BLaER1 treated with 17β-estradiol and CSF1 and Interleukin-3, amounts not matched to agents 10 nM and 100 nM (cell line): ENCODE measurements at regions not wholly inside any gene's neighbourhood (a gene's known extent, or its start where the extent isn't known, plus 50 kb on each side); places are given as distances from the start of the nearest gene placed in this dataset.

Source experiments
- H3K27ac ChIP-seq, 11 experiments: shearing (Covaris generic); formaldehyde crosslinking; 2 replicates each; pipeline ENCODE4 v1.8.1; 2022
- H3K27me3 ChIP-seq, 11 experiments: shearing (Covaris generic); formaldehyde crosslinking; 2 replicates each; pipeline ENCODE4 v1.8.1; 2022
- H3K36me3 ChIP-seq, 11 experiments: shearing (Covaris generic); formaldehyde crosslinking; 2 replicates each; pipeline ENCODE4 v1.8.1; 2022
- H3K4me1 ChIP-seq, 10 experiments: shearing (Covaris generic); formaldehyde crosslinking; 2 replicates each; pipeline ENCODE4 v1.8.1; 2022
- H3K4me2 ChIP-seq, 11 experiments: shearing (Covaris generic); formaldehyde crosslinking; 2 replicates each; pipeline ENCODE4 v1.8.1; 2022
- H3K4me3 ChIP-seq, 10 experiments: shearing (Covaris generic); formaldehyde crosslinking; 2 replicates each; pipeline ENCODE4 v1.8.1; 2022
- H3K9ac ChIP-seq, 11 experiments: shearing (Covaris generic); formaldehyde crosslinking; 2 replicates each; pipeline ENCODE4 v1.8.1; 2022
- H3K9me3 ChIP-seq, 11 experiments: shearing (Covaris generic); formaldehyde crosslinking; replicated peaks in 1 of 11; 2 replicates each; pipeline ENCODE4 v1.8.1; 2022
- H4K20me1 ChIP-seq, 11 experiments: shearing (Covaris generic); formaldehyde crosslinking; 2 replicates each; pipeline ENCODE4 v1.8.1; 2022
- Cebpa-rat ChIP-seq, 11 experiments: shearing (Covaris generic); IDR thresholded peaks; 2 replicates each; pipeline ENCODE4 v1.8.1; 2022

DNA sequence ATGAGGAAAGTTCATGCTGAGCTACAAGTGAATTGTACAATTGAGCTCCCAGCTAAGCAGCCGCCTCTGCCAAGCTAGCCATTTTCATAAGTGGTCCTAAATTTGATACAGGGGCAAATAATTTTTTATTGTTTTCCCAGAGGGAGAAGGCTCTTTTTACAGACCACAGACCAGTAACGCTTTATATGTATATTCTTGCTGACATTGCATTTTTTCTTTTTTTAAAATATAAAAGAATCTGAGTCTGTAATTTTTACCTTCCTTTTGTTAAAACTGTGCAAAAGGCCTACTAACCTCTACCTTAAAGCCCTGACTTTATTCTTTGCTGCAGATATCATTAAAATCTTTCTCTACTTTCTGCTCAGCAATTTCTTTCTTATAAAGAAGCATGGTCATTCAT lies 501.2 kb upstream of the INTU start:
- Histone ChIP-seq H3K4me2 (no peak overlapping the region), H3K9me3 (no peaks in the 10 kb centered on the region), H3K27me3 (no peaks in the 10 kb centered on the region), H3K9ac (no peak overlapping the region), H4K20me1 (no peaks in the 10 kb centered on the region), H3K36me3 (no peaks in the 10 kb centered on the region), H3K4me3 (no peak overlapping the region), H3K27ac (no peak overlapping the region), H3K4me1 (no peaks in the 10 kb centered on the region)
- no peak for TF ChIP-seq Cebpa-rat (IDR thresholded peaks at IDR 0.05)

DNA sequence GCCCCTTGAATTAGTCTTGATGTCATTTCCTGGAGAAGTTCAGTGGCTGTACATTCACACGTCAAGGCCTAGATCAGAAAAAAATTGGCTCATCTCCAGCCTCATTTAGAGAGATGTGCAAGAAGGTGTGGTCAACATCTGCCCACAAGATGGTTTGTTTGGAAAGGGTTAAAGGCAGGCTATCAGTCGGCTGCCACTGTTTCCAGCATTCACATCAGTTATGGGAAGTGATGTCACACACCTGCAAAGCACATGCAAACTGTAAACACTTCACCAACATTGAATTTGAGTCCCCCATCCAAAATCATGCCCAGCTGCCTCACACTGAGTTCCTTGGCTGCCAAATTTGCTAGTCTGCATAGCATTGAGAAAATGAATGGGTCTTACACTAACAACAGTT lies 498.3 kb upstream of the INTU start:
- H3K4me2 ChIP-seq: no peak overlapping the region
- H3K36me3 ChIP-seq: no peaks in the 10 kb centered on the region
- no peak for TF ChIP-seq Cebpa-rat (IDR thresholded peaks at IDR 0.05)
- no peak overlapping the region for H3K27ac ChIP-seq
- no peaks in the 10 kb centered on the region for H3K27me3 ChIP-seq
- H4K20me1 ChIP-seq: no peaks in the 10 kb centered on the region
- no peak overlapping the region for H3K4me3 ChIP-seq
- no peaks in the 10 kb centered on the region for H3K9me3 ChIP-seq
- H3K4me1 ChIP-seq: no peaks in the 10 kb centered on the region
- no peak overlapping the region for H3K9ac ChIP-seq

DNA sequence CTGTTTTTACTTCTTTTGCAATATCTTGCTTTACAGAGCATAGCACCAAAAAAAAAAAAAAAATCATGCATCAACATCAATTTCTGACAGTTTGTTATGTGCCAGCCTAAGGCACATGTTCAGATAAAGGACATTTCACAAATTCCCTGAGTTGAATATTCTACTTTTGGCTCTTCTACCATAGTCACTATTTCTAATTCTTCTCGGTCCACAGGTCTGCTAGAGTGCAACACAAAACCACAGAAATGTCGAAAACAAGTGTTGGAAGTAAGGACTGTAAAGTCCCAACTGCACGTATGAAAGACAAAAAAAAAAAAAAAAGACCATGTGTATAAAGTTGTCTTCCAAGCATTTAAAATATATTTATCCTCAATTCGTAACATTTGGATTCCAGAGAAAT lies 494.2 kb upstream of the INTU start:
- no peaks in the 10 kb centered on the region for H3K36me3 ChIP-seq
- no peaks in the 10 kb centered on the region for H3K9me3 ChIP-seq
- no peaks in the 10 kb centered on the region for H3K27me3 ChIP-seq
- no peak overlapping the region for H3K4me2 ChIP-seq
- H4K20me1 ChIP-seq: no peaks in the 10 kb centered on the region
- H3K27ac ChIP-seq: no peak overlapping the region
- no peak for TF ChIP-seq Cebpa-rat (IDR thresholded peaks at IDR 0.05)
- H3K4me3 ChIP-seq: no peak overlapping the region
- no peak overlapping the region for H3K9ac ChIP-seq
- no peaks in the 10 kb centered on the region for H3K4me1 ChIP-seq

DNA sequence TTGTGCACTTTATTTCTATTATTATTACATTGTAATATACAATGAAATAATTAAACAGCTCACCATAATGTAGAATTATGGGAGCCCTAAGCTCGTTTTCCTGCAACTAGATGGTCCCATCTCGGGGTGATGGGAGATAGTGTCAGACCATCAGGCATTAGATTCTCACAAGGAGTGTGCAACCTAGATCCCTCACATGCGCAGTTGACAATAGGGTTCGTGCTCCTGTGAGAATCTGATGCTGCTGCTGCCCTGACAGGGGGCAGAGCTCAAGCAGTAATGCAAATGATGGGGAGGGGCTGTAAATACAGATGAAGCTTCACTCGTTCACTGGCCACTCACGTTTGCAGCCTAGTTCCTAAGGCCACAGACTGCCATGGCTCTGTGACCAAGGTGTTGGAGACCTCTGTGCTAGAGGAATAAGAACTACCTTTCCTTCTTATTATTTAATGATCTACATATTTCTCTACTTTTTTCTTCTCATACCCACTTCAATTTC lies 492.9 kb upstream of the INTU start:
- no peak overlapping the region for H3K4me2 ChIP-seq
- no peaks in the 10 kb centered on the region for H4K20me1 ChIP-seq
- no peak overlapping the region for H3K4me3 ChIP-seq
- no peak overlapping the region for H3K9ac ChIP-seq
- H3K27me3 ChIP-seq: no peaks in the 10 kb centered on the region
- no peaks in the 10 kb centered on the region for H3K4me1 ChIP-seq
- no peak for TF ChIP-seq Cebpa-rat (IDR thresholded peaks at IDR 0.05)
- no peak overlapping the region for H3K27ac ChIP-seq
- no peaks in the 10 kb centered on the region for H3K36me3 ChIP-seq
- H3K9me3 ChIP-seq: no peaks in the 10 kb centered on the region

DNA sequence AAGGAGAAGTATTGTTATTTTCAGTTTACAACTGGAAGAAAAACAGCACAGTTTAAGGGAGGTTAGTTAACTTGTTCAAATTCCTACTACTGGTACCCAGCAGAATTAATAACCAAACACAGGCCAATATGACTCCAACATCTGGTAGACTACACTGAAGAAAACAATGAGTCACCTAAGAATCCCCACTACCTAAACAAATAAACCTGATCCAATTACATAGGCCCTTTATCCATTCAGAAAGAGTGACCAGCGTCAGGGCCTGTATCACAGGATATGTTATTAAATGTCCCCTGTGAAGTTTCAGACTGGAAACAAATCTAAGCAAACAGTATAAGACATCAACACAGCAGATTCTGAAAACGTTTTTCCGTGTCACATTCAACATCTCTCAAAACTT lies 492.5 kb upstream of the INTU start:
- no peaks in the 10 kb centered on the region for H3K27me3 ChIP-seq
- no peak overlapping the region for H3K9ac ChIP-seq
- no peak overlapping the region for H3K27ac ChIP-seq
- H3K4me3 ChIP-seq: no peak overlapping the region
- no peak overlapping the region for H3K4me2 ChIP-seq
- H4K20me1 ChIP-seq: no peaks in the 10 kb centered on the region
- no peaks in the 10 kb centered on the region for H3K9me3 ChIP-seq
- no peak for TF ChIP-seq Cebpa-rat (IDR thresholded peaks at IDR 0.05)
- no peaks in the 10 kb centered on the region for H3K36me3 ChIP-seq
- no peaks in the 10 kb centered on the region for H3K4me1 ChIP-seq

DNA sequence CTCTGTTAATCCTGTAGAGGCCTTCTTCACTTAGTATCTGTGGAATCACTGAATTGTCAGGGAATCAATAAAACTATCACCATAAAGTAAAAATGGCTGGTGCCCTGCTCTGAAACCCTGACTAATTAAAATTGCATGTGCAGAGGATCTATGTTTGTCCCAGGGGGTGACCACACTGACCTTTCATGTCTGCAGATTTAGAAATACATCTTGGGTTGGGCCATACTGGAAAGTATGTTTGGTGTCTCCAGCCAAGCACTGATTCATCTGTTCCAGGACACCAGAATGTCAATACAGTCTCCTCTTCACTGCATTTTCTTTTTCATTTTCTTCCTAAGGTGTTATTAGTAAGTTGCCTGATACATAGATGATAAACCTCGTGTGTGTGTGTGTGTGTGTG lies 490.9 kb upstream of the INTU start:
- Histone ChIP-seq H3K9ac (no peak overlapping the region), H3K9me3 (no peaks in the 10 kb centered on the region), H3K4me2 (no peak overlapping the region), H3K27ac (no peak overlapping the region), H3K4me1 (no peaks in the 10 kb centered on the region), H3K4me3 (no peak overlapping the region), H3K27me3 (no peaks in the 10 kb centered on the region), H4K20me1 (no peaks in the 10 kb centered on the region), H3K36me3 (no peaks in the 10 kb centered on the region)
- TF ChIP-seq Cebpa-rat (IDR thresholded peaks at IDR 0.05): no peak

DNA sequence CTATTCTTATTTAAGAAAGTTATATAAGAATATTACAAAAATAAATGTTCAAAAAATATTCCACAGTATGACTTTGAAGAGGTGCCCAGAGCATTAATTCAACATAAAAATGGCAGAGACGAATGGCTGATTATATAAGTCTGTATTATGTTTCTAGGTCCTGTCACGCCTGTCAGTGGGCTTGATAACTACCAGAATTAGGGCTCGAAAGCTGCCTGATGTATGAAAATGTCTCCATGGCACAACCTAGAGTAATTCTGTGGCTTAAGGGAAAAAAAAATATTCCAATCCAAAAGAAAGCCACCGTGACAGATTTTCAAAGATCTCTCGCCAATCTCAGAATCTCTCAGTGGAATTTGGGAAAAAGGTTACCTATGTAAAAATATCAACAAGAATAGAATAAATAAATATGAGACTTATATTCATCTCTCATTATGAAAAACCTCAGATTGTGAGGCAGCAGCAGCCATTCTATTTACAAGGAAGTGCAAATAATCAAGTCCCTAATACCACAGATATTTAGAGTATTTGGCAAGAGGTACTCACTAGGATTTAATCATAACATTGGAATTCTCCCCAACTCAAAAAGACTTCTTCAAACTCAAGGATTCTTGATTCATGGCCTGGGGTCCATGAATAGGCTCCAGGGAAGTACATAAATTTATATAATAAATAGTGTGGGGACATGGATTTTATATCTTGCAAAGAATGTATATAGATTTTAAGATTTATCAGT lies 489.1 kb upstream of the INTU start:
- no peak overlapping the region for H3K27ac ChIP-seq
- TF ChIP-seq Cebpa-rat (IDR thresholded peaks at IDR 0.05): no peak
- H3K9ac ChIP-seq: no peak overlapping the region

DNA sequence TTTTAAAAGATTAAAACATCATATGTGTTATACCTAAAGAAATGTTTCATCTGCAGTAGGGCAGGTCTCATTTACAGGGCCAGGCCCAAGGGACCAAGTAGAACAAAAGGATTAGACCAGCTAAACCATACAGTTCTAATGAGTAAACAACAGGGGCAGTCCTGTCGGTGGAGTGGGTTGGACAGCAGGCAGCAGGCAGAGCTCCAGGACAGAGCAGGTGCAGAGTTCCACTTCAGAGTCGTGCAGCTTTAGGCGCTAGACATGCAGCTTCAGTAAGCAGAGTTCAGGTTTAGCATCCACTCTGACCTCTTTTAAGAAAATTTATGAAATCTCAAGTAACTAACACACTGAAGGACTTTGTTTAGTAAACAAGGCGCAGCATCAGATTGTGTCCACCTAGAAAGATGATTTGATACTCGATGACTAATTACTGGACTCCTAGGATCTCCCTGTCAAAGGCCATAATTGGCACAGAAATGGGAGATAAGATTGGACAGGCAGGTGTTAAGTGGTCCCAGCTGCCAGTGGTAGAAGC lies 487.7 kb upstream of the INTU start:
- peaks cover 0 to 6% (median 0%) of the 10 kb centered on the region in 10 experiments; a peak in 1 of 20 replicates for H3K4me1 ChIP-seq
- no peaks in the 10 kb centered on the region for H3K27me3 ChIP-seq
- no peak overlapping the region for H3K9ac ChIP-seq
- no peak for TF ChIP-seq Cebpa-rat (IDR thresholded peaks at IDR 0.05)
- H3K9me3 ChIP-seq: no peaks in the 10 kb centered on the region
- no peak overlapping the region for H3K4me3 ChIP-seq
- H4K20me1 ChIP-seq: no peaks in the 10 kb centered on the region
- H3K4me2 ChIP-seq: no peak overlapping the region
- no peak overlapping the region for H3K27ac ChIP-seq
- H3K36me3 ChIP-seq: no peaks in the 10 kb centered on the region

More for the DNA sequence above, 489.1 kb upstream of the INTU start:
- Histone ChIP-seq H3K36me3 (no peaks in the 10 kb centered on the region), H3K4me3 (no peak overlapping the region), H3K27me3 (no peaks in the 10 kb centered on the region), H4K20me1 (no peaks in the 10 kb centered on the region), H3K9me3 (no peaks in the 10 kb centered on the region), H3K4me1 (peaks cover 0 to 2% (median 0%) of the 10 kb centered on the region in 10 experiments; a peak in 1 of 20 replicates), H3K4me2 (no peak overlapping the region)

DNA sequence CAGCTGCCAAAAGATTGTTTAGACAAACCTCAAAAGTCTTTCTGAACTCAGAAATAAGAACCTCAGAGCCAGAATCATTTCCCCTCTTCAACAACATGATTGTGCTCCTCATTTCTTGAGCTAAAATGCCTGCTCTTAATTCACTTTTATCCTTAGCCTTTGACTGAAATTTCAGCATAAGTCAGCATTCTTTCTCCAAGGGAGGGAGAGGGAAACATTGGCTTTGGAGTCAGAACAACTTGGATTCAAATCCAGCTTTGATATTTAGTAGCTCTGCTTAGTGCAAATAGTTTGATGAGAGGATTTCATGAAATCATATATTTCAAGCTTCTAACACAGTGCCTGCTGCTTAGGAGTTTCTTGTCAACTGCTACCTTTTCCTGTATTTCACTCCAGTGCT lies 484.6 kb upstream of the INTU start:
- no peak overlapping the region for H3K27ac ChIP-seq
- H3K4me2 ChIP-seq: no peak overlapping the region
- no peak overlapping the region for H3K9ac ChIP-seq
- TF ChIP-seq Cebpa-rat (IDR thresholded peaks at IDR 0.05): no peak
- H3K9me3 ChIP-seq: peaks cover 0 to 7% (median 0%) of the 10 kb centered on the region in 11 experiments; a peak in 1 of 22 replicates
- no peaks in the 10 kb centered on the region for H3K36me3 ChIP-seq
- H4K20me1 ChIP-seq: no peaks in the 10 kb centered on the region
- no peaks in the 10 kb centered on the region for H3K27me3 ChIP-seq
- no peak overlapping the region for H3K4me3 ChIP-seq
- H3K4me1 ChIP-seq: peaks cover 0 to 6% (median 0%) of the 10 kb centered on the region in 10 experiments; a peak in 1 of 20 replicates

DNA sequence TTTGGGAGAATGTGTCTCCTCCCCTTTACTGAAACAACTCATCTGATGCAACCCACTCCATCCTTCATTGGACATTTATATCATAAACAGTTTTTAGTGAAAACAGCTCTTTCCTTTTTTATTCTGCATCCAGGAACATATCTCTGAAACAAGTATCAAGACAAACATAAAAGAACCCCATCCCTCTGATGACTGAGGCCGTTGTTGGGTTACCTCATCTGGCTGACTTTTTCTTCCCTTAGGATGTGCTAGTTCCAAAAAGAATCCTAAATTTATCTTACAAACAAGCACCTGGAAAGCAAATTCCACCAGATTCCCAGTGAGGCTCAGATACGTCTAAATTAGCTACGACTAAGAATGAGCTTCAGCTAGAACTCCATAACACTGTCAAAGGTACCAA lies 483.7 kb upstream of the INTU start:
- Histone ChIP-seq H3K4me2 (peak overlapping the region in 1 of 11 experiments; percentile 56; a peak in 1 of 22 replicates), H3K9me3 (peaks cover 0 to 7% (median 0%) of the 10 kb centered on the region in 11 experiments; a peak in 1 of 22 replicates), H3K36me3 (no peaks in the 10 kb centered on the region), H3K9ac (no peak overlapping the region), H3K4me3 (no peak overlapping the region), H4K20me1 (no peaks in the 10 kb centered on the region), H3K4me1 (peaks cover 0 to 6% (median 0%) of the 10 kb centered on the region in 10 experiments; a peak in 1 of 20 replicates), H3K27me3 (no peaks in the 10 kb centered on the region), H3K27ac (no peak overlapping the region)
- no peak for TF ChIP-seq Cebpa-rat (IDR thresholded peaks at IDR 0.05)
